ENCODE measurements at regions not wholly inside any gene's neighbourhood (a gene's known extent, or its start where the extent isn't known, plus 50 kb on each side); places are given as distances from the start of the nearest gene placed in this dataset.

DNA sequence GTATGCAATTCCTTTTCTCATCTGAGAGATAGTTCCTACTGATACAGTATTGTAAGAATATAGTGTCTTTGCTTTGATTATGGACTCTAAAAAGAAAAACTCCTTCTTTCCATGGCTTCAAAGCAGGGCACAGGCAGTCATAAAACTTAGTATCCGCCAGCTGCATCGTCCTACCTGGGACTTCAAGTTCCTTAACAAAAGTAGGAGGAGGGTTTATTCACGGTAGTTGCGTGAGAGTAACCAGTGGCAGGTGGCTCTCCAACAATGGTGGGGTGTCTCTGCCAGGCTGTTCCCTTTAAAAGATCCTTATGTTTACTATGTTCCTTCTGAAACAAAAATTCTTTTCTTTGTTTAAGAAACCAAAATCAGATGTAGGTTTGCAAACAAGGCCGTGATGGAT is 173.5 kb upstream of the DMAC1 start (continued):
- TF ChIP-seq, protein P1, sequence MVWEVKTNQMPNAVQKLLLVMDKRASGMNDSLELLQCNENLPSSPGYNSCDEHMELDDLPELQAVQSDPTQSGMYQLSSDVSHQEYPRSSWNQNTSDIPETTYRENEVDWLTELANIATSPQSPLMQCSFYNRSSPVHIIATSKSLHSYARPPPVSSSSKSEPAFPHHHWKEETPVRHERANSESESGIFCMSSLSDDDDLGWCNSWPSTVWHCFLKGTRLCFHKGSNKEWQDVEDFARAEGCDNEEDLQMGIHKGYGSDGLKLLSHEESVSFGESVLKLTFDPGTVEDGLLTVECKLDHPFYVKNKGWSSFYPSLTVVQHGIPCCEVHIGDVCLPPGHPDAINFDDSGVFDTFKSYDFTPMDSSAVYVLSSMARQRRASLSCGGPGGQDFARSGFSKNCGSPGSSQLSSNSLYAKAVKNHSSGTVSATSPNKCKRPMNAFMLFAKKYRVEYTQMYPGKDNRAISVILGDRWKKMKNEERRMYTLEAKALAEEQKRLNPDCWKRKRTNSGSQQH (CRISPR knock-in tag; IDR thresholded peaks at IDR 0.05; ENCODE audit: low read depth) = no peak
- TF ChIP-seq CHD4 (IDR thresholded peaks at IDR 0.05; ENCODE audit: borderline replicate concordance, low read length) (no peak), NFYC (CRISPR knock-in tag; IDR thresholded peaks at IDR 0.05) (no peak), MXI1 (IDR thresholded peaks at IDR 0.05; ENCODE audit: borderline replicate concordance, low read depth, low read length) (no peak), SYNCRIP (IDR thresholded peaks at IDR 0.05; ENCODE audit: insufficient read depth, low read depth, low read length) (no peak), ZNF550 (CRISPR knock-in tag; IDR thresholded peaks at IDR 0.05; ENCODE audit: borderline replicate concordance) (no peak), KDM1A (CRISPR knock-in tag; IDR thresholded peaks at IDR 0.05) (no peak), TP53 (CRISPR knock-in tag; conservative IDR thresholded peaks at IDR 0.05) (no peak), ZNF747 (CRISPR knock-in tag; IDR thresholded peaks at IDR 0.05; ENCODE audit: borderline replicate concordance) (no peak), ZFP36 (IDR thresholded peaks at IDR 0.05; ENCODE audit: borderline replicate concordance, low read depth, low read length, partially characterized antibody) (no peak), ATF7-NPFF (CRISPR knock-in tag; IDR thresholded peaks at IDR 0.05; ENCODE audit: low read depth) (no peak), STAG1 (CRISPR knock-in tag; IDR thresholded peaks at IDR 0.05) (no peak), DR1 (CRISPR knock-in tag; IDR thresholded peaks at IDR 0.05) (no peak)

DNA sequence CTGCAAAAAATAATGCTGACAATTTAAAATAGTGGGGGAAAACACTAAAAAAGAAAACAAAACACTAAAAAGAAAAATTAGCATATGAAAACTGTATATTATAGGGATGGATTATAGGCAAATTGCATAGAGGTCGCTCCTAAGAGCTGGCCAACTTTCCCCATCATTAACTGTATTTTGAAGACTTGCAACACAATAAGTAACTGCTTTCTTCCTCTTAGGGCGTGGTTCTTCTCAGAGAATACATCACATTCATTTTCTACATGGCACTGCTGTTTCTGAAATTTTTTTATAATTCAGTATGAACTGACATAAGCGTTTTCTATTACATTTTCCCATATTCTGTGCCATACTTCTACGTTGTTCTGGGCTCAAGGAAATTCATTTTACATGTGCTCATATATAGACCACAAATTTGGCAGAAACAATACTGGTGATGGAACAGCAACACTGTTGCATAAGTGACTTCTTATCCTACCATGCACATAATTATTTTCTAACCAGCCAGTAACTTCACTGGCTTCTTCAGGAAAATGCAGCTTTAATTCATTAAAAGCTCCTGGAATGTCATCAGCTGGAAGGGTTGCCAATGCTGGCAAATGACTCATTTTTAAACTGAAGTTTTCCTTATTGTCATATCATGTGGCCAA is 171.2 kb upstream of the DMAC1 start:
- Histone ChIP-seq H3K4me1 (ENCODE audit: insufficient read depth, low read length) (no peaks in the 10 kb centered on the region), H3K27ac (ENCODE audit: extremely low read length, insufficient read depth, low read length) (no peak overlapping the region), H4K20me1 (ENCODE audit: insufficient read depth, low read length) (no peaks in the 10 kb centered on the region), H3K36me3 (replicated peaks in 1 of 2; ENCODE audit: control insufficient read depth in 1 of 2, insufficient read depth in 2 of 2, low read length in 2 of 2) (no peaks in the 10 kb centered on the region), H3K9ac (ENCODE audit: insufficient read depth, low read depth, low read length) (no peak overlapping the region), H3K79me2 (ENCODE audit: insufficient read depth, low read length) (no peaks in the 10 kb centered on the region), H3K4me3 (replicated peaks in 1 of 3; ENCODE audit: insufficient read depth in 1 of 3, low read depth in 2 of 3, low read length in 3 of 3) (no peak overlapping the region), H2AFZ (ENCODE audit: low read length) (no peak overlapping the region), H3K27me3 (ENCODE audit: control insufficient read depth in 1 of 2, insufficient read depth in 2 of 2, low read length in 2 of 2) (no peaks in the 10 kb centered on the region), H3K4me2 (ENCODE audit: low read depth, low read length) (no peak overlapping the region), H3K9me3 (ENCODE audit: low read length) (no peaks in the 10 kb centered on the region)
- DNase-seq (ENCODE audit: low spot score) (no peak), FAIRE-seq (no peak), ATAC-seq (no peak)
- intact Hi-C loops (cut with micrococcal nuclease; ENCODE audit: unreplicated experiment) = no loop called here
- ChIA-PET CTCF (ENCODE audit: low intra/inter-chr PET ratio, low total read pairs) (no interaction called here), POLR2A (no interaction called here)
- in situ Hi-C loops (cut with HindIII; ENCODE audit: extremely low pct_ligation_motif_present, low pct_unique_long_range_greater_than_20kb) = no loop called here
- TF ChIP-seq MAFK (conservative IDR thresholded peaks at IDR 0.05 in 1 of 2, IDR thresholded peaks at IDR 0.05 in 1 of 2; ENCODE audit: low read length in 2 of 2) (peak in 1 of 2 experiments; percentile 41; a peak in 1 of 4 replicates), ZNF530 (CRISPR knock-in tag; IDR thresholded peaks at IDR 0.05; ENCODE audit: low read depth) (no peak)
- BruUV-seq (replicated peaks) = no TSS peak
- 1% methylated on average over 4 of the region's 4 CpGs for WGBS (ENCODE audit: low lambda C conversion rate)
